Liver (tissue), 8 donors: ENCODE measurements at regions not wholly inside any gene's neighbourhood (a gene's known extent, or its start where the extent isn't known, plus 50 kb on each side); places are given as distances from the start of the nearest gene placed in this dataset.
A peak's percentile ranks its signal among the peaks of the same experiment; 100 is the strongest.

ENCODE experiments used
- DNase-seq: peaks from one replicate; pipeline ENCODE4 v3.0.0-alpha.2; 2017; ENCODE audit warnings: low spot score
- H3K27ac ChIP-seq, 2 donors: one replicate each; pipeline ENCODE4 v1.7.0; 2013; ENCODE audit warnings: inconsistent platforms in 2 of 2, low read length in 2 of 2, control low read depth in 1 of 2, low read depth in 1 of 2, mild to moderate bottlenecking in 1 of 2
- H3K27me3 ChIP-seq, 4 donors: one replicate each; pipeline versions ENCODE4 v1.6.1 to v1.7.0; 2013; ENCODE audit warnings: low read length in 3 of 4, inconsistent platforms in 1 of 4, mild to moderate bottlenecking in 1 of 4, moderate library complexity in 1 of 4; ENCODE audit not compliant: control insufficient read depth in 4 of 4, insufficient read depth in 4 of 4
- H3K36me3 ChIP-seq, 4 donors: one replicate each; pipeline versions ENCODE4 v1.6.1 to v1.7.0; 2013; ENCODE audit warnings: low read length in 3 of 4, mild to moderate bottlenecking in 3 of 4, low read depth in 1 of 4, moderate library complexity in 1 of 4; ENCODE audit not compliant: control insufficient read depth in 4 of 4, insufficient read depth in 3 of 4
- H3K4me1 ChIP-seq, 4 donors: one replicate each; pipeline versions ENCODE4 v1.6.1 to v1.7.0; 2013; ENCODE audit warnings: low read length in 3 of 4, mild to moderate bottlenecking in 3 of 4, moderate library complexity in 1 of 4; ENCODE audit not compliant: control insufficient read depth in 4 of 4, insufficient read depth in 4 of 4
- H3K4me3 ChIP-seq, 3 donors: one replicate each; pipeline versions ENCODE4 v1.6.1 to v1.7.0; 2013; ENCODE audit warnings: low read length in 3 of 3, control low read depth in 1 of 3, low read depth in 1 of 3, mild to moderate bottlenecking in 1 of 3
- H3K9ac ChIP-seq, 2 donors: one replicate each; pipeline ENCODE4 v1.7.0; 2013; ENCODE audit warnings: low read length in 2 of 2, mild to moderate bottlenecking in 2 of 2, moderate library complexity in 2 of 2, control low read depth in 1 of 2, low read depth in 1 of 2
- H3K9me3 ChIP-seq, 4 donors: one replicate each; pipeline versions ENCODE4 v1.6.1 to v1.7.0; 2013; ENCODE audit warnings: low read length in 3 of 4; ENCODE audit not compliant: control insufficient read depth in 4 of 4
- ATF3 ChIP-seq: IDR thresholded peaks from 2 replicates; pipeline ENCODE4 v1.6.1; 2016; ENCODE audit warnings: antibody characterized with exemption
- CTCF ChIP-seq: fragments of 150-350 bp; IDR thresholded peaks from 2 replicates; pipeline ENCODE4 v1.5.1; 2017; ENCODE audit warnings: improper control_type of control experiment, low read depth, low read length; ENCODE audit not compliant: missing input control
- EGR1 ChIP-seq, 2 donors: IDR thresholded peaks; 2 replicates each; pipeline ENCODE4 v1.6.1; 2016 to 2018; ENCODE audit warnings: antibody characterized with exemption in 2 of 2, low read depth in 2 of 2
- FOXA1 ChIP-seq: IDR thresholded peaks from 2 replicates; pipeline ENCODE4 v1.6.1; 2016; ENCODE audit warnings: antibody characterized with exemption
- FOXA2 ChIP-seq: IDR thresholded peaks from 2 replicates; pipeline ENCODE4 v1.6.1; 2016; ENCODE audit warnings: antibody characterized with exemption
- GABPA ChIP-seq, 2 donors: IDR thresholded peaks in 1 of 2; conservative IDR thresholded peaks in 1 of 2; 2 replicates each; pipeline ENCODE4 v1.6.1; 2016; ENCODE audit warnings: antibody characterized with exemption in 2 of 2, mild to moderate bottlenecking in 1 of 2, moderate library complexity in 1 of 2
- HNF4A ChIP-seq, 2 donors: conservative IDR thresholded peaks; 2 replicates each; pipeline ENCODE4 v1.6.1; 2016; ENCODE audit warnings: antibody characterized with exemption in 2 of 2, mild to moderate bottlenecking in 2 of 2
- HNF4G ChIP-seq: IDR thresholded peaks from 2 replicates; pipeline ENCODE4 v1.6.1; 2016; ENCODE audit warnings: antibody characterized with exemption
- JUND ChIP-seq, 2 donors: IDR thresholded peaks; 2 replicates each; pipeline ENCODE4 v1.6.1; 2016; ENCODE audit warnings: antibody characterized with exemption in 2 of 2
- MAX ChIP-seq: IDR thresholded peaks from 2 replicates; pipeline ENCODE4 v1.6.1; 2016; ENCODE audit warnings: antibody characterized with exemption
- NR2F2 ChIP-seq: IDR thresholded peaks from 2 replicates; pipeline ENCODE4 v1.6.1; 2016; ENCODE audit warnings: antibody characterized with exemption
- RAD21 ChIP-seq, 2 donors: IDR thresholded peaks; 2 replicates each; pipeline ENCODE4 v1.6.1; 2016; ENCODE audit warnings: antibody characterized with exemption in 2 of 2, mild to moderate bottlenecking in 2 of 2
- REST ChIP-seq: IDR thresholded peaks from 2 replicates; pipeline ENCODE4 v1.6.1; 2016; ENCODE audit warnings: antibody characterized with exemption, mild to moderate bottlenecking
- RXRA ChIP-seq, 2 donors: IDR thresholded peaks; 2 replicates each; pipeline ENCODE4 v1.6.1; 2017 to 2018; ENCODE audit warnings: antibody characterized with exemption in 2 of 2, mild to moderate bottlenecking in 1 of 2
- SP1 ChIP-seq: IDR thresholded peaks from 2 replicates; pipeline ENCODE4 v1.6.1; 2018; ENCODE audit warnings: antibody characterized with exemption, mild to moderate bottlenecking
- TAF1 ChIP-seq: conservative IDR thresholded peaks from 2 replicates; pipeline ENCODE4 v1.6.1; 2016; ENCODE audit warnings: antibody characterized with exemption, mild to moderate bottlenecking
- YY1 ChIP-seq: IDR thresholded peaks from 2 replicates; pipeline ENCODE4 v1.6.1; 2016; ENCODE audit warnings: antibody characterized with exemption, mild to moderate bottlenecking
- ZBTB33 ChIP-seq: IDR thresholded peaks from 2 replicates; pipeline ENCODE4 v1.6.1; 2016; ENCODE audit warnings: antibody characterized with exemption
- WGBS: extraction: QIAGEN DNeasy Blood & Tissue Kit; methylation state at CpG from one replicate; pipeline ENCODE4 v1.1.7; 2013; 5-methylcytosine and 5-hydroxymethylcytosine counted together
- donor health status: healthy.
- donor health status: healthy.
- donor health status: healthy.
- donor health status: healthy.
- donor health status: healthy.

GRCh38 chr13:39818953-39819352 lies 163.5 kb downstream of the COG6 start:
- WGBS: 63% methylated on average over 5 of the region's 5 CpGs
- Histone ChIP-seq H3K9me3 (no peaks in the 10 kb centered on the region), H3K9ac (no peak overlapping the region), H3K4me3 (no peak overlapping the region), H3K27me3 (no peaks in the 10 kb centered on the region), H3K4me1 (no peaks in the 10 kb centered on the region), H3K36me3 (no peaks in the 10 kb centered on the region), H3K27ac (no peak overlapping the region)
- no peak for DNase-seq
- TF ChIP-seq RAD21 (IDR thresholded peaks at IDR 0.05) (peak in 1 of 2 donors; percentile 16), MAX (no peak), HNF4G (no peak), NR2F2 (peak; percentile 93), FOXA1 (no peak), JUND (IDR thresholded peaks at IDR 0.05) (no peak), YY1 (no peak), ATF3 (no peak), EGR1 (IDR thresholded peaks at IDR 0.05; ENCODE audit: low read depth in 2 of 2) (no peak), TAF1 (no peak), ZBTB33 (no peak), HNF4A (conservative IDR thresholded peaks at IDR 0.05) (no peak), SP1 (peak; percentile 13), RXRA (IDR thresholded peaks at IDR 0.05) (peak; percentile 25 to 29), CTCF (no peak), REST (no peak), FOXA2 (no peak), GABPA (IDR thresholded peaks at IDR 0.05 in 1 of 2, conservative IDR thresholded peaks at IDR 0.05 in 1 of 2) (no peak)
